IPS-15b (cell line): ENCODE measurements at regions not wholly inside any gene's neighbourhood (a gene's known extent, or its start where the extent isn't known, plus 50 kb on each side); places are given as distances from the start of the nearest gene placed in this dataset.

Experiments used
- H3K27me3 ChIP-seq: one replicate; pipeline ENCODE4 v1.6.1; 2013; ENCODE audit warnings: low read length; ENCODE audit not compliant: control insufficient read depth, insufficient read depth
- H3K36me3 ChIP-seq: one replicate; pipeline ENCODE4 v1.6.1; 2013; ENCODE audit warnings: low read length; ENCODE audit not compliant: control insufficient read depth, insufficient read depth
- H3K4me1 ChIP-seq: one replicate; pipeline ENCODE4 v1.6.1; 2013; ENCODE audit warnings: mild to moderate bottlenecking, low read length; ENCODE audit not compliant: control insufficient read depth, insufficient read depth
- H3K4me3 ChIP-seq: one replicate; pipeline ENCODE4 v1.5.1; 2013; ENCODE audit warnings: low read depth, low read length
- H3K9ac ChIP-seq: one replicate; pipeline ENCODE4 v1.6.1; 2013; ENCODE audit warnings: low read depth, mild to moderate bottlenecking, low read length
- H3K9me3 ChIP-seq: one replicate; pipeline ENCODE4 v1.6.1; 2013; ENCODE audit warnings: mild to moderate bottlenecking, low read length; ENCODE audit not compliant: control insufficient read depth, insufficient read depth

GRCh38 chr3:31054032-31054431 lies 159.6 kb upstream of the GADL1 start:
- Histone ChIP-seq H3K9ac (no peak overlapping the region), H3K9me3 (no peaks in the 10 kb centered on the region), H3K36me3 (no peaks in the 10 kb centered on the region), H3K4me1 (peaks cover 3% of the 10 kb centered on the region), H3K4me3 (no peak overlapping the region), H3K27me3 (no peaks in the 10 kb centered on the region)

GRCh38 chr3:31055757-31056156 lies 161.3 kb upstream of the GADL1 start:
- no peak overlapping the region for H3K9ac ChIP-seq
- no peaks in the 10 kb centered on the region for H3K36me3 ChIP-seq
- peaks cover 5% of the 10 kb centered on the region for H3K4me1 ChIP-seq
- H3K4me3 ChIP-seq, result no peak overlapping the region
- H3K27me3 ChIP-seq, result no peaks in the 10 kb centered on the region
- H3K9me3 ChIP-seq, result no peaks in the 10 kb centered on the region

- Histone ChIP-seq H3K27me3 (no peaks in the 10 kb centered on the region), H3K4me1 (peaks cover 5% of the 10 kb centered on the region), H3K36me3 (no peaks in the 10 kb centered on the region), H3K9me3 (no peaks in the 10 kb centered on the region), H3K4me3 (no peak overlapping the region), H3K9ac (no peak overlapping the region)
These were observed 163.4 kb upstream of the GADL1 start for GRCh38 chr3:31057891-31058290.

- Histone ChIP-seq H3K36me3 (no peaks in the 10 kb centered on the region), H3K9me3 (no peaks in the 10 kb centered on the region), H3K9ac (no peak overlapping the region), H3K27me3 (no peaks in the 10 kb centered on the region), H3K4me3 (no peak overlapping the region), H3K4me1 (peaks cover 2% of the 10 kb centered on the region)
These were observed 169.6 kb upstream of the GADL1 start for GRCh38 chr3:31064021-31064420.

- H3K4me1 ChIP-seq, result no peaks in the 10 kb centered on the region
- H3K9ac ChIP-seq, result no peak overlapping the region
- no peaks in the 10 kb centered on the region for H3K36me3 ChIP-seq
- no peaks in the 10 kb centered on the region for H3K9me3 ChIP-seq
- H3K27me3 ChIP-seq, result no peaks in the 10 kb centered on the region
- no peak overlapping the region for H3K4me3 ChIP-seq
These were observed 171.3 kb upstream of the GADL1 start for GRCh38 chr3:31065765-31066164.

- Histone ChIP-seq H3K9me3 (no peaks in the 10 kb centered on the region), H3K9ac (no peak overlapping the region), H3K4me3 (no peak overlapping the region), H3K27me3 (no peaks in the 10 kb centered on the region), H3K4me1 (no peaks in the 10 kb centered on the region), H3K36me3 (no peaks in the 10 kb centered on the region)
These were observed 172.5 kb upstream of the GADL1 start for GRCh38 chr3:31067004-31067403.

GRCh38 chr3:31075471-31075870 lies 181.0 kb upstream of the GADL1 start:
- Histone ChIP-seq H3K4me3 (no peak overlapping the region), H3K4me1 (no peaks in the 10 kb centered on the region), H3K27me3 (no peaks in the 10 kb centered on the region), H3K9ac (no peak overlapping the region), H3K36me3 (no peaks in the 10 kb centered on the region), H3K9me3 (no peaks in the 10 kb centered on the region)

GRCh38 chr3:31075876-31076275 lies 181.4 kb upstream of the GADL1 start:
- no peak overlapping the region for H3K9ac ChIP-seq
- no peaks in the 10 kb centered on the region for H3K36me3 ChIP-seq
- no peaks in the 10 kb centered on the region for H3K4me1 ChIP-seq
- H3K4me3 ChIP-seq, result no peak overlapping the region
- H3K27me3 ChIP-seq, result no peaks in the 10 kb centered on the region
- H3K9me3 ChIP-seq, result no peaks in the 10 kb centered on the region

- H3K4me3 ChIP-seq, result no peak overlapping the region
- no peak overlapping the region for H3K9ac ChIP-seq
- no peaks in the 10 kb centered on the region for H3K27me3 ChIP-seq
- H3K9me3 ChIP-seq, result no peaks in the 10 kb centered on the region
- H3K36me3 ChIP-seq, result no peaks in the 10 kb centered on the region
- no peaks in the 10 kb centered on the region for H3K4me1 ChIP-seq
These were observed 182.7 kb upstream of the GADL1 start for GRCh38 chr3:31077021-31077601.

- Histone ChIP-seq H3K27me3 (no peaks in the 10 kb centered on the region), H3K4me1 (no peaks in the 10 kb centered on the region), H3K4me3 (no peak overlapping the region), H3K9me3 (no peaks in the 10 kb centered on the region), H3K9ac (no peak overlapping the region), H3K36me3 (no peaks in the 10 kb centered on the region)
These were observed 183.4 kb upstream of the GADL1 start for GRCh38 chr3:31077826-31078225.

- no peaks in the 10 kb centered on the region for H3K4me1 ChIP-seq
- H3K9me3 ChIP-seq, result no peaks in the 10 kb centered on the region
- no peak overlapping the region for H3K4me3 ChIP-seq
- H3K9ac ChIP-seq, result no peak overlapping the region
- H3K27me3 ChIP-seq, result no peaks in the 10 kb centered on the region
- no peaks in the 10 kb centered on the region for H3K36me3 ChIP-seq
These were observed 185.2 kb upstream of the GADL1 start for GRCh38 chr3:31079689-31080088.

- H3K36me3 ChIP-seq, result no peaks in the 10 kb centered on the region
These were observed 186.7 kb upstream of the GADL1 start for GRCh38 chr3:31081018-31081662.

More at GRCh38 chr3:31081018-31081662, 186.7 kb upstream of the GADL1 start:
- no peaks in the 10 kb centered on the region for H3K9me3 ChIP-seq
- H3K27me3 ChIP-seq, result no peaks in the 10 kb centered on the region
- no peak overlapping the region for H3K9ac ChIP-seq
- H3K4me3 ChIP-seq, result no peak overlapping the region
- no peaks in the 10 kb centered on the region for H3K4me1 ChIP-seq
